ENCODE measurements at regions not wholly inside any gene's neighbourhood (a gene's known extent, or its start where the extent isn't known, plus 50 kb on each side); places are given as distances from the start of the nearest gene placed in this dataset.

DNA sequence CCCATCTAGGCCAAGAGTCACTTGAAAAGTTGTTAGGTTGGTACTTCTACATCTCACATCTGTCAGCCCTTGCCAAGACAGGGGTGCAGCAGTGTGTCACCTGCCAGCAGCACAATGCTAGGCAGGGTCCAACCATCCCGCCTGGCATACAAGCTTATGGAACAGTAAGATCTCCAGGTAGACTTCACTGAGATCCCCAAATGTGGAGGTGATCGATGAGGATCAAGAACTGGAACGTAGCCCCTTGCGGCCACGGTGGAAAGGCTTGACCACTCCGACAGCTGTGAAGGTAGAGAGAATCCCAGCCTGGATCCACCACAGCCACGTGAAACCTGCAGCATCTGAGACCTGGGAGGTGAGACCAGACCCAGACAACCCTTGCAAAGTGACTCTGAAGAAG, 696.0 kb upstream of the LMO3 start:
- no peak for TF ChIP-seq RAD21 (conservative IDR thresholded peaks at IDR 0.05)
- no peak for TF ChIP-seq EZH2 (IDR thresholded peaks at IDR 0.05; ENCODE audit: borderline replicate concordance, insufficient read depth, low read length, poor library complexity, severe bottlenecking)
- no peak for TF ChIP-seq CTCF (IDR thresholded peaks at IDR 0.05; ENCODE audit: poor library complexity, severe bottlenecking)
- no peak for TF ChIP-seq POLR2AphosphoS5 (IDR thresholded peaks at IDR 0.05)
- no peak for TF ChIP-seq REST (IDR thresholded peaks at IDR 0.05; ENCODE audit: borderline replicate concordance)
- no peak for TF ChIP-seq EP300 (conservative IDR thresholded peaks at IDR 0.05; ENCODE audit: poor library complexity, severe bottlenecking)
- no peak for TF ChIP-seq SMC3 (conservative IDR thresholded peaks at IDR 0.05; ENCODE audit: poor library complexity)

Data from neural cell (in vitro differentiated cells).